SK-N-SH (cell line): ENCODE measurements at regions not wholly inside any gene's neighbourhood (a gene's known extent, or its start where the extent isn't known, plus 50 kb on each side); places are given as distances from the start of the nearest gene placed in this dataset.

Experiments used
- CTCF ChIA-PET: fragments of 300-600, 350-600 bp; formaldehyde crosslinking; extraction: SDS; loops from one replicate; lab custom pipeline; 2021; lab: Yijun Ruan, JAX
- POLR2A ChIA-PET: fragments of 350-600 bp; sonication (Branson Sonifier 250); formaldehyde crosslinking; extraction: SDS; loops from one replicate; lab custom pipeline; 2020; ENCODE audit warnings: antibody characterized with exemption, inconsistent platforms; lab: Yijun Ruan, JAX
- DNase-seq: peaks from one replicate; pipeline ENCODE4 v3.0.0; 2012
- H2AFZ ChIP-seq: fragments of 200-600 bp; sonication (generic); 2 replicates; pipeline ENCODE4 v1.8.1; 2016; ENCODE audit warnings: antibody characterized with exemption, mild to moderate bottlenecking, low read depth
- H3F3A ChIP-seq: fragments of 200-600 bp; sonication (generic); replicated peaks from 2 replicates; pipeline ENCODE3; 2016; ENCODE audit warnings: antibody characterized with exemption, mild to moderate bottlenecking; ENCODE audit not compliant: insufficient read depth
- H3K27ac ChIP-seq, 2 experiments: fragments of 200-500 bp in 1 of 2; fragments of 200-600 bp in 1 of 2; sonication (Bioruptor generic) in 1 of 2; sonication (generic), shearing (Covaris generic) in 1 of 2; 2 replicates each; pipeline versions ENCODE4 v1.5.1 to v1.6.1; 2014 to 2016; ENCODE audit warnings: low read depth in 2 of 2, inconsistent platforms in 1 of 2, low read length in 1 of 2, mild to moderate bottlenecking in 1 of 2, mixed read lengths in 1 of 2
- H3K27me3 ChIP-seq: fragments of 200-600 bp; sonication (generic), shearing (Covaris generic); 2 replicates; pipeline ENCODE4 v1.6.1; 2016; ENCODE audit warnings: mixed run types; ENCODE audit not compliant: insufficient read depth
- H3K36me3 ChIP-seq, 2 experiments: fragments of 200-500 bp in 1 of 2; fragments of 200-600 bp in 1 of 2; sonication (Bioruptor generic) in 1 of 2; sonication (generic) in 1 of 2; replicated peaks in 1 of 2; 2 replicates each; pipeline versions ENCODE3 to v1.5.1; 2014 to 2016; ENCODE audit warnings: low read length in 1 of 2, mild to moderate bottlenecking in 1 of 2; ENCODE audit not compliant: insufficient read depth in 2 of 2, control insufficient read depth in 1 of 2
- H3K4me1 ChIP-seq, 2 experiments: fragments of 200-500 bp in 1 of 2; fragments of 200-600 bp in 1 of 2; sonication (Bioruptor generic) in 1 of 2; sonication (generic), shearing (Covaris generic) in 1 of 2; 2 replicates each; pipeline versions ENCODE4 v1.5.1 to v1.6.1; 2014 to 2016; ENCODE audit warnings: low read depth in 1 of 2, low read length in 1 of 2, mixed run types in 1 of 2; ENCODE audit not compliant: insufficient read depth in 2 of 2, control insufficient read depth in 1 of 2
- H3K4me2 ChIP-seq: fragments of 200-600 bp; sonication (generic), shearing (Covaris generic); 2 replicates; pipeline ENCODE4 v1.6.1; 2017; ENCODE audit warnings: mixed run types
- H3K4me3 ChIP-seq, 2 experiments: fragments of 200-500 bp in 1 of 2; fragments of 200-600 bp in 1 of 2; sonication (Bioruptor generic) in 1 of 2; sonication (generic), shearing (Covaris generic) in 1 of 2; 2 replicates each; pipeline versions ENCODE4 v1.5.1 to v1.8.1; 2014 to 2016; ENCODE audit warnings: low read depth in 2 of 2, inconsistent platforms in 1 of 2, low read length in 1 of 2, mild to moderate bottlenecking in 1 of 2, mixed read lengths in 1 of 2, moderate library complexity in 1 of 2
- H3K79me2 ChIP-seq: fragments of 200-600 bp; sonication (generic); 2 replicates; pipeline ENCODE4 v1.8.1; 2017; ENCODE audit warnings: mild to moderate bottlenecking; ENCODE audit not compliant: insufficient read depth
- H3K9ac ChIP-seq: fragments of 200-600 bp; sonication (generic); 2 replicates; pipeline ENCODE4 v1.6.1; 2017; ENCODE audit warnings: mixed run types
- H3K9me2 ChIP-seq: fragments of 200-600 bp; sonication (generic); 2 replicates; pipeline ENCODE4 v1.6.1; 2017; ENCODE audit warnings: mixed run types
- H3K9me3 ChIP-seq: fragments of 200-600 bp; sonication (generic); 2 replicates; pipeline ENCODE4 v1.6.1; 2017; ENCODE audit warnings: mixed run types, mild to moderate bottlenecking, moderate library complexity
- H4K20me1 ChIP-seq: fragments of 200-600 bp; sonication (generic); 2 replicates; pipeline ENCODE4 v1.6.1; 2017; ENCODE audit warnings: mild to moderate bottlenecking, mixed run types; ENCODE audit not compliant: insufficient read depth
- CHD2 ChIP-seq: fragments of 150-350 bp; IDR thresholded peaks from 2 replicates; pipeline ENCODE4 v1.6.1; 2018; ENCODE audit warnings: low read length; ENCODE audit not compliant: partially characterized antibody
- ELF1 ChIP-seq: IDR thresholded peaks from 2 replicates; pipeline ENCODE4 v1.4.0; 2012
- GATA2 ChIP-seq: sonication (generic); formaldehyde crosslinking; IDR thresholded peaks from 2 replicates; pipeline ENCODE4 v1.5.0; 2020; ENCODE audit warnings: mild to moderate bottlenecking, missing genetic modification reagents
- JUND ChIP-seq: IDR thresholded peaks from 2 replicates; pipeline ENCODE4 v1.4.0; 2012
- MEF2A ChIP-seq: IDR thresholded peaks from 2 replicates; pipeline ENCODE4 v1.4.0; 2012; ENCODE audit warnings: low read depth, borderline replicate concordance
- MXI1 ChIP-seq: IDR thresholded peaks from 2 replicates; pipeline ENCODE4 v1.6.1; 2012; ENCODE audit warnings: mild to moderate bottlenecking, low read depth, low read length, improper control_type of control experiment
- NFIC ChIP-seq: IDR thresholded peaks from 2 replicates; pipeline ENCODE4 v1.4.0; 2012; ENCODE audit warnings: borderline replicate concordance
- POLR2AphosphoS5 ChIP-seq: IDR thresholded peaks from 2 replicates; pipeline ENCODE4 v1.6.1; 2012; ENCODE audit warnings: low read depth, low read length
- RCOR1 ChIP-seq: fragments of 150-350 bp; IDR thresholded peaks from 2 replicates; pipeline ENCODE4 v1.6.1; 2017; ENCODE audit warnings: antibody characterized with exemption, low read length
- SIN3A ChIP-seq: IDR thresholded peaks from 2 replicates; pipeline ENCODE4 v1.6.1; 2012; ENCODE audit warnings: low read depth, mild to moderate bottlenecking, low read length, moderate library complexity, borderline replicate concordance
- TAF1 ChIP-seq: IDR thresholded peaks from 2 replicates; pipeline ENCODE4 v1.6.1; 2012; ENCODE audit warnings: low read depth, mild to moderate bottlenecking, low read length, moderate library complexity, borderline replicate concordance
- TEAD4 ChIP-seq: IDR thresholded peaks from 2 replicates; pipeline ENCODE4 v1.4.0; 2012; ENCODE audit warnings: mild to moderate bottlenecking, borderline replicate concordance; ENCODE audit not compliant: insufficient read depth
- WGBS: methylation state at CpG from one replicate; pipeline ENCODE4 v1.1.6; 2017; ENCODE audit warnings: low lambda C conversion rate; 5-methylcytosine and 5-hydroxymethylcytosine counted together
- TF ChIP-seq, protein P1 (sequence below): fragments of 200-600 bp; sonication (generic); IDR thresholded peaks from 2 replicates; pipeline ENCODE4 v1.6.1; 2017; ENCODE audit warnings: antibody characterized with exemption, mild to moderate bottlenecking, moderate library complexity
- TF ChIP-seq, protein P2 (sequence below): IDR thresholded peaks from 2 replicates; pipeline ENCODE4 v1.4.0; 2012; ENCODE audit warnings: low read depth, borderline replicate concordance
- TF ChIP-seq, protein P3 (sequence below): fragments of 150-350 bp; IDR thresholded peaks from 2 replicates; pipeline ENCODE4 v1.6.1; 2016; ENCODE audit warnings: mild to moderate bottlenecking, low read depth, low read length
- TF ChIP-seq, protein P4 (sequence below): fragments of 150-350 bp; IDR thresholded peaks from 2 replicates; pipeline ENCODE4 v1.6.1; 2017; ENCODE audit warnings: antibody characterized with exemption, low read length, low read depth, borderline replicate concordance

DNA sequence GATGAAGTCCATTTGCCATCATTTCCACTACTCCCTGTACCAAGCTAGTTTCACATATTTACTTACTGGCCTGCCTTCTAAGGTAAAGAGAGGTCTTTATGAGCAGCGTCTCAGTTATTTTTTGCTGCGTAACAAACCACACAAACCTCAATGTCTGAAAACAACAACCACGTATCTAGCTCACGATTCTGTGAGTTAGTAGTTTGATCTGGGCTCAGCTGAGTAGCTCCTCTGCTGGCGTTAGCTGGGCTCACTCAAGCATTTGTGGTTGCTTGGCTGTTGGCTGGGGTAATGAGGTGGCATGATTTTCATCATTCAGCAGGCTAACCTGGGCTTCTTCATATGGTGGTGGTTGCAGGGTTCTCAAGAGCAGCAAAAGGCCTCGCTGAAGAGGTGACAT is 225.4 kb downstream of the FOXD2 start:
- 54% methylated on average over 6 of the region's 6 CpGs for WGBS
- Histone ChIP-seq H3K9me3 (no peaks in the 10 kb centered on the region), H3K36me3 (no peaks in the 10 kb centered on the region), H3K4me2 (no peak overlapping the region), H3K4me1 (peaks cover 0 to 9% of the 10 kb centered on the region in 2 experiments; a peak in 1 of 4 replicates), H2AFZ (no peak overlapping the region), H3K9ac (no peak overlapping the region), H3K9me2 (no peaks in the 10 kb centered on the region), H4K20me1 (no peaks in the 10 kb centered on the region), H3K27me3 (no peaks in the 10 kb centered on the region), H3F3A (no peaks in the 10 kb centered on the region), H3K4me3 (no peak overlapping the region), H3K27ac (no peak overlapping the region), H3K79me2 (no peaks in the 10 kb centered on the region)
- CTCF ChIA-PET = interaction anchor here (1.0 to 1.6 kb wide), 3 partner anchors 47 to 232 kb away, joined by 3 to 6 read pairs (median 5); no protein-coding TSS in a partner anchor
- POLR2A ChIA-PET = no interaction called here
- DNase-seq = no peak
- TF ChIP-seq MEF2A (no peak), RCOR1 (no peak), JUND (no peak), ELF1 (no peak), MXI1 (no peak), SIN3A (no peak), CHD2 (no peak), GATA2 (CRISPR knock-in tag) (no peak), NFIC (no peak), TAF1 (no peak), TEAD4 (no peak), POLR2AphosphoS5 (no peak)
- TF ChIP-seq, protein P1, sequence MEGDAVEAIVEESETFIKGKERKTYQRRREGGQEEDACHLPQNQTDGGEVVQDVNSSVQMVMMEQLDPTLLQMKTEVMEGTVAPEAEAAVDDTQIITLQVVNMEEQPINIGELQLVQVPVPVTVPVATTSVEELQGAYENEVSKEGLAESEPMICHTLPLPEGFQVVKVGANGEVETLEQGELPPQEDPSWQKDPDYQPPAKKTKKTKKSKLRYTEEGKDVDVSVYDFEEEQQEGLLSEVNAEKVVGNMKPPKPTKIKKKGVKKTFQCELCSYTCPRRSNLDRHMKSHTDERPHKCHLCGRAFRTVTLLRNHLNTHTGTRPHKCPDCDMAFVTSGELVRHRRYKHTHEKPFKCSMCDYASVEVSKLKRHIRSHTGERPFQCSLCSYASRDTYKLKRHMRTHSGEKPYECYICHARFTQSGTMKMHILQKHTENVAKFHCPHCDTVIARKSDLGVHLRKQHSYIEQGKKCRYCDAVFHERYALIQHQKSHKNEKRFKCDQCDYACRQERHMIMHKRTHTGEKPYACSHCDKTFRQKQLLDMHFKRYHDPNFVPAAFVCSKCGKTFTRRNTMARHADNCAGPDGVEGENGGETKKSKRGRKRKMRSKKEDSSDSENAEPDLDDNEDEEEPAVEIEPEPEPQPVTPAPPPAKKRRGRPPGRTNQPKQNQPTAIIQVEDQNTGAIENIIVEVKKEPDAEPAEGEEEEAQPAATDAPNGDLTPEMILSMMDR = no peak
- TF ChIP-seq, protein P2, sequence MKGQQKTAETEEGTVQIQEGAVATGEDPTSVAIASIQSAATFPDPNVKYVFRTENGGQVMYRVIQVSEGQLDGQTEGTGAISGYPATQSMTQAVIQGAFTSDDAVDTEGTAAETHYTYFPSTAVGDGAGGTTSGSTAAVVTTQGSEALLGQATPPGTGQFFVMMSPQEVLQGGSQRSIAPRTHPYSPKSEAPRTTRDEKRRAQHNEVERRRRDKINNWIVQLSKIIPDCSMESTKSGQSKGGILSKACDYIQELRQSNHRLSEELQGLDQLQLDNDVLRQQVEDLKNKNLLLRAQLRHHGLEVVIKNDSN = no peak
- TF ChIP-seq, protein P3, sequence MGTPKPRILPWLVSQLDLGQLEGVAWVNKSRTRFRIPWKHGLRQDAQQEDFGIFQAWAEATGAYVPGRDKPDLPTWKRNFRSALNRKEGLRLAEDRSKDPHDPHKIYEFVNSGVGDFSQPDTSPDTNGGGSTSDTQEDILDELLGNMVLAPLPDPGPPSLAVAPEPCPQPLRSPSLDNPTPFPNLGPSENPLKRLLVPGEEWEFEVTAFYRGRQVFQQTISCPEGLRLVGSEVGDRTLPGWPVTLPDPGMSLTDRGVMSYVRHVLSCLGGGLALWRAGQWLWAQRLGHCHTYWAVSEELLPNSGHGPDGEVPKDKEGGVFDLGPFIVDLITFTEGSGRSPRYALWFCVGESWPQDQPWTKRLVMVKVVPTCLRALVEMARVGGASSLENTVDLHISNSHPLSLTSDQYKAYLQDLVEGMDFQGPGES = no peak
- TF ChIP-seq, protein P4, sequence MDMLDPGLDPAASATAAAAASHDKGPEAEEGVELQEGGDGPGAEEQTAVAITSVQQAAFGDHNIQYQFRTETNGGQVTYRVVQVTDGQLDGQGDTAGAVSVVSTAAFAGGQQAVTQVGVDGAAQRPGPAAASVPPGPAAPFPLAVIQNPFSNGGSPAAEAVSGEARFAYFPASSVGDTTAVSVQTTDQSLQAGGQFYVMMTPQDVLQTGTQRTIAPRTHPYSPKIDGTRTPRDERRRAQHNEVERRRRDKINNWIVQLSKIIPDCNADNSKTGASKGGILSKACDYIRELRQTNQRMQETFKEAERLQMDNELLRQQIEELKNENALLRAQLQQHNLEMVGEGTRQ = no peak
- TF ChIP-seq, all 33 proteins: peak for 0
